HEK293 (cell line): ENCODE measurements at regions not wholly inside any gene's neighbourhood (a gene's known extent, or its start where the extent isn't known, plus 50 kb on each side); places are given as distances from the start of the nearest gene placed in this dataset.

Source experiments
- CTCF ChIA-PET: fragments of 350-600 bp; formaldehyde crosslinking; extraction: SDS; loops from one replicate; lab custom pipeline; 2021; ENCODE audit warnings: antibody characterized with exemption; lab: Yijun Ruan, JAX
- POLR2A ChIA-PET: fragments of 300-600 bp; formaldehyde crosslinking; extraction: SDS; loops from one replicate; lab custom pipeline; 2020; ENCODE audit warnings: antibody characterized with exemption, inconsistent platforms; lab: Yijun Ruan, JAX
- H3K27ac ChIP-seq: fragments of 200-500 bp; sonication (Bioruptor generic); 2 replicates; pipeline ENCODE4 v1.5.1; 2014; ENCODE audit warnings: low read depth, low read length, control low read depth, inconsistent platforms; ENCODE audit errors: extremely low read depth
- H3K36me3 ChIP-seq, 2 experiments: fragments of 200-500 bp in 1 of 2; sonication (Bioruptor generic) in 1 of 2; 1 replicate in 1 of 2; 2 replicates in 1 of 2; pipeline ENCODE4 v1.5.1; 2014 to 2017; ENCODE audit warnings: inconsistent platforms in 2 of 2, low read length in 2 of 2; ENCODE audit not compliant: control insufficient read depth in 2 of 2, insufficient read depth in 1 of 2
- H3K4me1 ChIP-seq: fragments of 200-500 bp; sonication (Bioruptor generic); 2 replicates; pipeline ENCODE4 v1.5.1; 2014; ENCODE audit warnings: mild to moderate bottlenecking, low read length, inconsistent platforms; ENCODE audit not compliant: control insufficient read depth, insufficient read depth
- H3K4me3 ChIP-seq: 2 replicates; pipeline ENCODE4 v1.5.1; 2011; ENCODE audit warnings: low read depth, mild to moderate bottlenecking, control low read depth, low read length, moderate library complexity
- H3K9me3 ChIP-seq: fragments of 200-500 bp; sonication (Bioruptor generic); 2 replicates; pipeline ENCODE4 v1.5.1; 2014; ENCODE audit warnings: low read depth, low read length, inconsistent platforms; ENCODE audit not compliant: control insufficient read depth, insufficient read depth
- AEBP2 ChIP-seq: fragments of 450-650 bp; formaldehyde crosslinking; IDR thresholded peaks from 2 replicates; pipeline ENCODE4 v1.5.1; 2016; ENCODE audit warnings: missing biosample characterization, missing genetic modification characterization, borderline replicate concordance
- PRDM10 ChIP-seq: fragments of 450-650 bp; formaldehyde crosslinking; IDR thresholded peaks from 2 replicates; pipeline ENCODE4 v1.5.1; 2016; ENCODE audit warnings: missing biosample characterization, missing genetic modification characterization
- PRDM6 ChIP-seq: fragments of 450-650 bp; formaldehyde crosslinking; IDR thresholded peaks from 2 replicates; pipeline ENCODE4 v1.5.1; 2017; ENCODE audit warnings: missing biosample characterization, missing genetic modification characterization
- ZBTB7A ChIP-seq: fragments of 450-650 bp; formaldehyde crosslinking; IDR thresholded peaks from 2 replicates; pipeline ENCODE4 v1.5.1; 2016; ENCODE audit warnings: low read depth, missing biosample characterization, missing genetic modification characterization
- ZNF223 ChIP-seq: fragments of 450-650 bp; formaldehyde crosslinking; IDR thresholded peaks from 2 replicates; pipeline ENCODE4 v1.5.1; 2016; ENCODE audit warnings: missing biosample characterization, missing genetic modification characterization
- ZNF24 ChIP-seq: fragments of 450-650 bp; formaldehyde crosslinking; IDR thresholded peaks from 2 replicates; pipeline ENCODE4 v1.5.1; 2016; ENCODE audit warnings: missing biosample characterization, missing genetic modification characterization
- ZNF280C ChIP-seq: fragments of 450-650 bp; formaldehyde crosslinking; IDR thresholded peaks from 2 replicates; pipeline ENCODE4 v1.5.1; 2016; ENCODE audit warnings: missing biosample characterization, missing genetic modification characterization
- ZNF426 ChIP-seq: fragments of 450-650 bp; formaldehyde crosslinking; IDR thresholded peaks from 2 replicates; pipeline ENCODE4 v1.5.1; 2017; ENCODE audit warnings: missing biosample characterization, missing genetic modification characterization, mild to moderate bottlenecking, inconsistent platforms, moderate library complexity
- ZNF473 ChIP-seq: fragments of 450-650 bp; formaldehyde crosslinking; IDR thresholded peaks from 2 replicates; pipeline ENCODE4 v1.5.1; 2017; ENCODE audit warnings: missing biosample characterization, missing genetic modification characterization
- ZNF488 ChIP-seq: fragments of 450-650 bp; formaldehyde crosslinking; IDR thresholded peaks from 2 replicates; pipeline ENCODE4 v1.5.1; 2016; ENCODE audit warnings: missing biosample characterization, missing genetic modification characterization
- ZNF558 ChIP-seq: fragments of 450-650 bp; formaldehyde crosslinking; IDR thresholded peaks from 2 replicates; pipeline ENCODE4 v1.5.1; 2016; ENCODE audit warnings: missing biosample characterization, missing genetic modification characterization
- ZNF596 ChIP-seq: fragments of 450-650 bp; IDR thresholded peaks from 2 replicates; pipeline ENCODE4 v1.5.0; 2018; ENCODE audit warnings: missing biosample characterization, mild to moderate bottlenecking, missing genetic modification characterization, moderate library complexity
- ZNF660 ChIP-seq: fragments of 450-650 bp; IDR thresholded peaks from 2 replicates; pipeline ENCODE4 v1.5.1; 2018; ENCODE audit warnings: missing biosample characterization, mild to moderate bottlenecking, missing genetic modification characterization
- ZNF670 ChIP-seq: fragments of 450-650 bp; formaldehyde crosslinking; IDR thresholded peaks from 2 replicates; pipeline ENCODE4 v1.5.1; 2016; ENCODE audit warnings: missing biosample characterization, missing genetic modification characterization, low read depth

GRCh38 chr22:33112580-33112979 lies 54.4 kb upstream of the SYN3 start:
- POLR2A ChIA-PET, result no interaction called here
- Histone ChIP-seq H3K36me3 (no peaks in the 10 kb centered on the region), H3K9me3 (no peaks in the 10 kb centered on the region), H3K4me1 (peaks cover 4% of the 10 kb centered on the region), H3K4me3 (no peak overlapping the region), H3K27ac (no peak overlapping the region)
- no peak for TF ChIP-seq ZNF426 (tag by site-specific recombination)
- TF ChIP-seq ZBTB7A (tag by site-specific recombination), result no peak
- TF ChIP-seq ZNF223 (tag by site-specific recombination), result no peak
- no peak for TF ChIP-seq ZNF660 (tag by site-specific recombination)
- TF ChIP-seq PRDM6 (tag by site-specific recombination), result no peak
- no peak for TF ChIP-seq AEBP2 (tag by site-specific recombination)
- no peak for TF ChIP-seq ZNF280C (tag by site-specific recombination)
- no peak for TF ChIP-seq ZNF488 (tag by site-specific recombination)
- no peak for TF ChIP-seq ZNF670 (tag by site-specific recombination)
- no peak for TF ChIP-seq ZNF24 (tag by site-specific recombination)
- TF ChIP-seq, all 188 proteins: peak for 0
- CTCF ChIA-PET, result interaction anchor here (1.5 to 1.6 kb wide), 2 partner anchors 55 to 94 kb away, joined by 5 to 6 read pairs; partner anchors contain the start of gene SYN3

GRCh38 chr22:33111491-33111890 lies 53.3 kb upstream of the SYN3 start:
- Histone ChIP-seq H3K27ac (no peak overlapping the region), H3K4me1 (peaks cover 4% of the 10 kb centered on the region), H3K4me3 (no peak overlapping the region), H3K36me3 (no peaks in the 10 kb centered on the region), H3K9me3 (no peaks in the 10 kb centered on the region)
- no peak for TF ChIP-seq ZNF558 (tag by site-specific recombination)
- TF ChIP-seq ZNF596 (tag by site-specific recombination), result no peak
- no peak for TF ChIP-seq ZNF473 (tag by site-specific recombination)
- TF ChIP-seq PRDM10 (tag by site-specific recombination), result no peak
- CTCF ChIA-PET, result interaction anchor here (0.6 to 1.4 kb wide), 6 partner anchors 33 to 583 kb away, joined by 3 to 4 read pairs (median 4); no protein-coding TSS in a partner anchor
- POLR2A ChIA-PET, result no interaction called here
